Neural progenitor cell (in vitro differentiated cells): ENCODE measurements at regions not wholly inside any gene's neighbourhood (a gene's known extent, or its start where the extent isn't known, plus 50 kb on each side); places are given as distances from the start of the nearest gene placed in this dataset.

Experiments
- CTCF ChIP-seq: fragments of 200-600 bp; sonication (generic); IDR thresholded peaks from 2 replicates; pipeline ENCODE4 v1.5.1; 2017; ENCODE audit warnings: antibody characterized with exemption, mild to moderate bottlenecking
- EZH2 ChIP-seq: fragments of 200-600 bp; sonication (generic); IDR thresholded peaks from 2 replicates; pipeline ENCODE4 v1.6.1; 2017; ENCODE audit warnings: antibody characterized with exemption, mild to moderate bottlenecking, moderate library complexity
- EZH2phosphoT487 ChIP-seq: fragments of 200-600 bp; sonication (generic); IDR thresholded peaks from 2 replicates; pipeline ENCODE4 v1.6.1; 2017; ENCODE audit warnings: antibody characterized with exemption

- TF ChIP-seq CTCF = no peak
- no peak for TF ChIP-seq EZH2
- no peak for TF ChIP-seq EZH2phosphoT487
These were observed 100.3 kb downstream of the IRX5 start for GRCh38 chr16:55030944-55031343.
